ENCODE measurements at regions not wholly inside any gene's neighbourhood (a gene's known extent, or its start where the extent isn't known, plus 50 kb on each side); places are given as distances from the start of the nearest gene placed in this dataset.

GRCh38 chr12:58011676-58012075 is 70.3 kb downstream of the ATP23 start:
- TF ChIP-seq TEAD4 (IDR thresholded peaks at IDR 0.05) (no peak), YY1 (IDR thresholded peaks at IDR 0.05; ENCODE audit: low read depth) (no peak), USF1 (IDR thresholded peaks at IDR 0.05) (no peak)

Measured in Ishikawa (cell line).